Neuronal stem cell (in vitro differentiated cells): ENCODE measurements at regions not wholly inside any gene's neighbourhood (a gene's known extent, or its start where the extent isn't known, plus 50 kb on each side); places are given as distances from the start of the nearest gene placed in this dataset.

Experiments
- DNase-seq: peaks from one replicate; pipeline ENCODE4 v3.0.0-alpha.2; 2013; ENCODE audit warnings: low spot score
- H2AFZ ChIP-seq: one replicate; pipeline ENCODE4 v1.6.1; 2013; ENCODE audit warnings: mild to moderate bottlenecking, low read length, inconsistent platforms
- H2AK5ac ChIP-seq: 2 replicates; pipeline ENCODE4 v1.6.1; 2013; ENCODE audit warnings: low read depth, mild to moderate bottlenecking, inconsistent platforms, low read length, moderate library complexity, mixed read lengths
- H2BK120ac ChIP-seq: 2 replicates; pipeline ENCODE4 v1.6.1; 2013; ENCODE audit warnings: low read depth, mild to moderate bottlenecking, inconsistent platforms, low read length, moderate library complexity, mixed read lengths
- H2BK12ac ChIP-seq: one replicate; pipeline ENCODE4 v1.6.1; 2013; ENCODE audit warnings: low read length, inconsistent platforms
- H2BK15ac ChIP-seq: 2 replicates; pipeline ENCODE4 v1.6.1; 2013; ENCODE audit warnings: mild to moderate bottlenecking, low read length, inconsistent platforms, mixed read lengths
- H2BK5ac ChIP-seq: one replicate; pipeline ENCODE4 v1.6.1; 2013; ENCODE audit warnings: inconsistent platforms, mild to moderate bottlenecking, low read length, moderate library complexity
- H3K14ac ChIP-seq: one replicate; pipeline ENCODE4 v1.6.1; 2013; ENCODE audit warnings: low read length, inconsistent platforms
- H3K18ac ChIP-seq: 2 replicates; pipeline ENCODE4 v1.6.1; 2013; ENCODE audit warnings: low read length, inconsistent platforms
- H3K23ac ChIP-seq: 2 replicates; pipeline ENCODE4 v1.6.1; 2013; ENCODE audit warnings: low read depth, mild to moderate bottlenecking, mixed read lengths, low read length, inconsistent platforms; ENCODE audit not compliant: poor library complexity
- H3K27ac ChIP-seq: replicated peaks from 3 replicates; pipeline ENCODE4 v1.5.1; 2013; ENCODE audit warnings: low read length, inconsistent platforms
- H3K27me3 ChIP-seq, 3 experiments: 2 replicates each; pipeline ENCODE4 v1.6.1; 2013; ENCODE audit warnings: low read length in 3 of 3, mild to moderate bottlenecking in 2 of 3, inconsistent platforms in 1 of 3, low read depth in 1 of 3, mixed read lengths in 1 of 3, moderate library complexity in 1 of 3; ENCODE audit not compliant: control insufficient read depth in 3 of 3, insufficient read depth in 3 of 3
- H3K36me3 ChIP-seq, 2 donors: replicated peaks in 1 of 2; 2 replicates each; pipeline ENCODE4 v1.6.1; 2013; ENCODE audit warnings: low read length in 2 of 2; ENCODE audit not compliant: control insufficient read depth in 2 of 2, insufficient read depth in 2 of 2
- H3K4ac ChIP-seq: 2 replicates; pipeline ENCODE4 v1.6.1; 2013; ENCODE audit warnings: inconsistent platforms, mild to moderate bottlenecking, low read length, moderate library complexity
- H3K4me1 ChIP-seq, 2 donors: 1 replicate in 1 of 2; 2 replicates in 1 of 2; pipeline ENCODE4 v1.6.1; 2013; ENCODE audit warnings: low read length in 2 of 2, low read depth in 1 of 2; ENCODE audit not compliant: control insufficient read depth in 2 of 2, insufficient read depth in 1 of 2
- H3K4me2 ChIP-seq: one replicate; pipeline ENCODE4 v1.6.1; 2013; ENCODE audit warnings: mild to moderate bottlenecking, low read length, inconsistent platforms; ENCODE audit not compliant: insufficient read depth, poor library complexity, severe bottlenecking
- H3K4me3 ChIP-seq, 2 donors: 2 replicates each; pipeline ENCODE4 v1.5.1; 2013; ENCODE audit warnings: low read length in 2 of 2, mild to moderate bottlenecking in 2 of 2, inconsistent platforms in 1 of 2, moderate library complexity in 1 of 2
- H3K79me1 ChIP-seq: one replicate; pipeline ENCODE4 v1.6.1; 2013; ENCODE audit warnings: low read depth, mild to moderate bottlenecking, inconsistent platforms, low read length, moderate library complexity
- H3K9ac ChIP-seq: one replicate; pipeline ENCODE4 v1.6.1; 2013; ENCODE audit warnings: mild to moderate bottlenecking, low read depth, low read length, inconsistent platforms; ENCODE audit not compliant: poor library complexity
- H3K9me3 ChIP-seq, 2 donors: replicated peaks in 1 of 2; 2 replicates each; pipeline versions ENCODE3 to v1.6.1; 2013; ENCODE audit warnings: low read length in 2 of 2, mild to moderate bottlenecking in 2 of 2, inconsistent platforms in 1 of 2, low read depth in 1 of 2, mixed read lengths in 1 of 2, moderate library complexity in 1 of 2; ENCODE audit not compliant: control insufficient read depth in 2 of 2, insufficient read depth in 1 of 2
- H4K8ac ChIP-seq: one replicate; pipeline ENCODE4 v1.6.1; 2013; ENCODE audit warnings: low read depth, mild to moderate bottlenecking, inconsistent platforms, low read length, moderate library complexity
- H4K91ac ChIP-seq: one replicate; pipeline ENCODE4 v1.6.1; 2013; ENCODE audit warnings: low read length, low read depth, mild to moderate bottlenecking, inconsistent platforms; ENCODE audit not compliant: poor library complexity
- WGBS, 2 donors: extraction: QIAGEN DNeasy Blood & Tissue Kit; methylation state at CpG; one replicate each; pipeline ENCODE4 v1.1.7; 2013; ENCODE audit warnings: missing lambda C conversion rate in 2 of 2, mixed read lengths in 1 of 2; ENCODE audit not compliant: insufficient read length in 2 of 2, insufficient replicate concordance in 1 of 2; ENCODE audit errors: extremely low coverage in 2 of 2; 5-methylcytosine and 5-hydroxymethylcytosine counted together

DNA sequence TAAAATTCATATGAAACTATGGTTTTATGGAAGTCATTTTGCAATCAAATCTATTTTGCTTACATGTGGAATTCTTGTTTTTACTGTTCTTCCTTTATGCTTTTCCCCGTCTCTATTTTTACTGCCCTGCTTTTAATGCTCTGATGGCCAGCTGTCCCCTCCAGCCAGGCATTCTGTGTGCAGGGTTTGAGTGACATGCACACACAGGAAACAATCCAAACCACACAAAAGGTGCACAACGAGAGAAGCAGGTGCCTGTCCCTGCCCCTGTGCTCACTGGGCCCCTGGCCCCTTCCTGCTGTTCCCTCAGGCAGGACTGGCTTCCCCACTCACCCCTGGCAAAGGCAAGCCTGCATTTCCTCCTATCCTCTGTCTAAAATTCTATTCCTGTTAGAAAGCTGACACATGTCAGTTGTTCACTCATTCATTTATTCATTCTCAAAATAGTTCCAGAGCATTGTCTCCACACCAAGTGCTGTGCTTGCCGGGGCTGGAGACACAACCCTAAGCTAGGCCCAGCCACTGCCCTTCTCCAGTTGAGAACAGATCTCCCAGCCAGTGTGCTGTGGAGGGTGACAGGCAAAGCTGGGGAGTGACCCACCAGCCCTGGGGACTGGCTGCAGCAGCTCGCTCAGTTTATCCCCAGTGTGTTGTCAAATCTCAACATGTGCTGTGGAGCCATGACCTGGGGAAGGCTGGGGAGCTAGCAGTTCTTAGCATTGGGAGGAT lies 346.3 kb downstream of the FBXW7 start:
- no CpG with 5 or more reads among the region's 4 CpGs for WGBS, 2 donors
- H3K23ac ChIP-seq = no peak overlapping the region
- no peaks in the 10 kb centered on the region for H3K27me3 ChIP-seq
- no peaks in the 10 kb centered on the region for H3K79me1 ChIP-seq
- no peak overlapping the region for H2BK5ac ChIP-seq
- DNase-seq = no peak
- no peak overlapping the region for H2BK120ac ChIP-seq
- H3K4me3 ChIP-seq = no peak overlapping the region
- H2BK12ac ChIP-seq = no peak overlapping the region
- no peak overlapping the region for H3K4me2 ChIP-seq
- no peak overlapping the region for H3K27ac ChIP-seq
- H2BK15ac ChIP-seq = no peak overlapping the region
- peaks cover 4 to 8% of the 10 kb centered on the region in 2 donors for H3K4me1 ChIP-seq
- H3K18ac ChIP-seq = peak overlapping the region; percentile 60
- no peak overlapping the region for H3K9ac ChIP-seq
- H3K36me3 ChIP-seq = no peaks in the 10 kb centered on the region
- H3K9me3 ChIP-seq = no peaks in the 10 kb centered on the region
- no peak overlapping the region for H2AK5ac ChIP-seq
- H3K4ac ChIP-seq = no peak overlapping the region
- H4K91ac ChIP-seq = no peak overlapping the region
- no peak overlapping the region for H3K14ac ChIP-seq
- H2AFZ ChIP-seq = peak overlapping the region; percentile 5
- H4K8ac ChIP-seq = no peak overlapping the region

DNA sequence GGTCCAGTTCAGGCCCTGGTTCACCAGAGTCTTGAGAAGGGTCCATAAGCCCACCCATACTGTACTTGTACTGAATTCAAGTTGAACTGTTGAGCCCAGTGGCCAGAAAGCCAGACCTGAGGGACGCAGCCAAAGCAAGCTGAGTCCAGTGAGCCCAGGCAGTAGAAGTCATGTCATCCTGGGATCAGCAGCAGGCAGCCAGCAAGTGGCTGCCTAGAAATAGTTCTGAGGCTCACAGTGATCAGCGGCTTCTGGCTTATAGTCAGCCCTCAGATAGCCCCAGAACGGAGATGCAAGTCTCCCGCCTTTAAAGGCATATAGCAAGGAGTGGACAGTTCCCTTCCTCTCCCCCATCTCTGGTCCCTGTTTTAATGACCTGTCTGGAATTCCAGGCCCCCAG lies 347.1 kb downstream of the FBXW7 start:
- H2BK120ac ChIP-seq = no peak overlapping the region
- H3K4me3 ChIP-seq = peak overlapping the region in 1 of 2 donors; percentile 13
- H3K4ac ChIP-seq = no peak overlapping the region
- H3K4me1 ChIP-seq = peaks cover 4 to 8% of the 10 kb centered on the region in 2 donors
- H3K18ac ChIP-seq = peak overlapping the region; percentile 57
- H3K36me3 ChIP-seq = no peaks in the 10 kb centered on the region
- no peak overlapping the region for H2BK5ac ChIP-seq
- H3K9me3 ChIP-seq = no peaks in the 10 kb centered on the region
- no peak overlapping the region for H3K4me2 ChIP-seq
- no peak overlapping the region for H3K23ac ChIP-seq
- H2BK12ac ChIP-seq = peak overlapping the region; percentile 24
- H4K91ac ChIP-seq = no peak overlapping the region
- no CpG with 5 or more reads among the region's 4 CpGs for WGBS, 2 donors
- no peaks in the 10 kb centered on the region for H3K79me1 ChIP-seq
- H2BK15ac ChIP-seq = no peak overlapping the region
- no peak overlapping the region for H4K8ac ChIP-seq
- H3K27ac ChIP-seq = no peak overlapping the region
- H2AFZ ChIP-seq = no peak overlapping the region
- H2AK5ac ChIP-seq = no peak overlapping the region
- H3K9ac ChIP-seq = no peak overlapping the region
- H3K27me3 ChIP-seq = no peaks in the 10 kb centered on the region
- DNase-seq = no peak
- H3K14ac ChIP-seq = no peak overlapping the region

DNA sequence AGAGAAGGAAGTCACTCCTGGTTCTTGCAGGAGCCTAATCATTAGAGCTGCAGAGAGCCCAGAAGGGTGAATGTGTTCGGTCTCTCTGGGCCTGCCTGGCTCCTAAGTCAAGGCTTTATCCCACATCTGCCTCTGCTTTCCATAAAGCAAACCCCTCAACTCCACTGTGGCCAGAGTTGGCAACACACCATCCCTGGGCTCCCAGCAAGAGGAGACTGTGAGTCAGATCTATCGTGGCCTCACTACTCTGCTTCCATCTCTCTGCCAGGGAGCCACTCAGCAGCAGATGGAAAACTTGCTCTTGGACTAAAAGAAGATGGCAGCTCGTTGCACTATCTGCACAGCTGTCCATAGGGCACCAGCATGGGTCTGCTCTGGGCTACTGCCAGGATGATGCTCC lies 348.2 kb downstream of the FBXW7 start:
- no CpG with 5 or more reads among the region's 3 CpGs for WGBS, 2 donors

DNA sequence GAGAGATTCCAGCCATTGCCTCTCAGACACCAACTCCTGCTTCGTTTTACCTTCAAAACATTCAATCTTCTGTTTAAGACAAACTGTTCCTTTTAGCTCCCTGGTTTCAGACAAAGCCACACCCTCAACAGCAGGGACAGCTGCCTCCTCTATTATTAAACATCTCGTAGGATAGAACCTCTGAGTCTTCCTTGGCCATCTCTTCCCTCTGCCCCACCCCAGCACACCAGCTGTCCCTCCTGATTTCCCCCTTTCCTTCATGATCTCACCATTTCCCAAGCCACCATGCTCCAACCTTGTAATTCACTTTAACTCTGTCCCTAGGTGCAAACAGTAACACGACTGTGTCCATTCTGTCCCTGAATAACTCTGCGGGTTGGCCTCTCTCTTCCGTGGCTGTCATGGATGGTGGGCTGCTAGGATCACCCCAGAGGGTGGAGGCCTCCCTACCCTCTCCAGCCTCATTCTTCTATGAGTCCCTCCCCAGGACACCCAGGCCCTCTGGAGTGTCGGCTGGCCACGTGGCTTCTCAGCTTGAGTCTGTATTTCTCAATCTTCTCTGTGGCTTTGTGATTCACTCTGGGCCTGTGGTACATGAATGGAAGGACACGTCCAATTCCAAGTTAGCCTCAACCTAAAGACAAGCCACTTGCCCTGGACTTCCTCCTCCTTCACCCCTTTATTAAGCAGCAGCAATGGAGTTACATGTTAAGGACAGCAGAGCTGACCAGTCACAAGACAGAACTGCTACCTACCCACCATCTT lies 349.9 kb downstream of the FBXW7 start:
- Histone ChIP-seq H3K18ac (no peak overlapping the region), H2AK5ac (no peak overlapping the region), H3K4me3 (no peak overlapping the region), H2AFZ (no peak overlapping the region), H3K4me2 (no peak overlapping the region), H3K14ac (no peak overlapping the region), H3K4me1 (peaks cover 4 to 8% of the 10 kb centered on the region in 2 donors), H2BK15ac (no peak overlapping the region), H3K27ac (no peak overlapping the region), H3K4ac (no peak overlapping the region), H3K23ac (no peak overlapping the region), H3K9ac (no peak overlapping the region), H3K79me1 (no peaks in the 10 kb centered on the region), H3K27me3 (no peaks in the 10 kb centered on the region), H2BK5ac (no peak overlapping the region), H2BK120ac (no peak overlapping the region), H3K9me3 (no peaks in the 10 kb centered on the region), H4K8ac (no peak overlapping the region), H3K36me3 (no peaks in the 10 kb centered on the region), H2BK12ac (no peak overlapping the region), H4K91ac (no peak overlapping the region)
- no peak for DNase-seq
- no CpG with 5 or more reads among the region's 8 CpGs for WGBS, 2 donors

More for the DNA sequence above, 348.2 kb downstream of the FBXW7 start:
- Histone ChIP-seq H3K36me3 (no peaks in the 10 kb centered on the region), H3K4me1 (peaks cover 4 to 8% of the 10 kb centered on the region in 2 donors), H4K91ac (no peak overlapping the region), H2AK5ac (no peak overlapping the region), H3K27me3 (no peaks in the 10 kb centered on the region), H2AFZ (no peak overlapping the region), H3K4me2 (no peak overlapping the region), H2BK120ac (no peak overlapping the region), H3K27ac (no peak overlapping the region), H4K8ac (no peak overlapping the region), H3K9ac (no peak overlapping the region), H2BK15ac (no peak overlapping the region), H3K4me3 (no peak overlapping the region), H3K4ac (no peak overlapping the region), H3K9me3 (no peaks in the 10 kb centered on the region), H3K23ac (no peak overlapping the region), H3K14ac (no peak overlapping the region), H3K18ac (peak overlapping the region; percentile 46), H2BK5ac (no peak overlapping the region), H3K79me1 (no peaks in the 10 kb centered on the region), H2BK12ac (no peak overlapping the region)
- no peak for DNase-seq
